GM12878 (cell line): ENCODE measurements at regions not wholly inside any gene's neighbourhood (a gene's known extent, or its start where the extent isn't known, plus 50 kb on each side); places are given as distances from the start of the nearest gene placed in this dataset.

ENCODE experiments used
- ATAC-seq: fragments of 200-7000 bp; cut with Tn5 transposase; 3 replicates; pipeline ENCODE4 v1.9.1; 2020; ENCODE audit warnings: mild to moderate bottlenecking, moderate library complexity
- BruUV-seq: library from RNA; stranded (reverse); fragments of 400-500 nt; replicated peaks from 2 replicates; lab custom pipeline; 2021; lab: Mats Ljungman, UMichigan
- CTCF ChIA-PET: fragments of 300-600 bp; sonication (Branson Sonifier 250); formaldehyde crosslinking; extraction: SDS; loops from one replicate; lab custom pipeline; 2021; ENCODE audit warnings: inconsistent platforms; lab: Yijun Ruan, JAX
- POLR2A ChIA-PET: fragments of 350-600 bp; formaldehyde crosslinking; extraction: SDS; loops from one replicate; lab custom pipeline; 2021; ENCODE audit warnings: inconsistent platforms; lab: Charles Lee
- RAD21 ChIA-PET: fragments of 300-600 bp; sonication (Branson Sonifier 250); formaldehyde crosslinking; loops from one replicate; lab custom pipeline; 2023; ENCODE audit warnings: antibody characterized with exemption; ENCODE audit not compliant: unreplicated experiment; lab: Charles Lee
- SMC1A ChIA-PET: fragments of 300-600 bp; sonication (Branson Sonifier 250); formaldehyde crosslinking; loops from one replicate; lab custom pipeline; 2023; ENCODE audit not compliant: unreplicated experiment, uncharacterized antibody; lab: Charles Lee
- DNase-seq: peaks from one replicate; pipeline ENCODE4 v3.0.0-alpha.2; 2011; ENCODE audit warnings: low read depth, low spot score
- FAIRE-seq: peaks from 3 replicates; lab custom pipeline; 2011; peaks lifted over from hg19 to GRCh38; lab: Jason Lieb, UNC
- H2AFZ ChIP-seq: 2 replicates; pipeline ENCODE4 v1.6.0; 2011; ENCODE audit warnings: low read depth, low read length, control low read depth; ENCODE audit not compliant: control insufficient read depth
- H3K27ac ChIP-seq: 2 replicates; pipeline ENCODE4 v1.5.1; 2011; ENCODE audit warnings: control low read depth; ENCODE audit not compliant: control insufficient read depth, insufficient read depth
- H3K27me3 ChIP-seq, 2 experiments: replicated peaks in 1 of 2; 2 replicates each; pipeline versions ENCODE4 v1.6.0 to v1.6.1; 2011; ENCODE audit warnings: low read length in 1 of 2; ENCODE audit not compliant: control insufficient read depth in 2 of 2, insufficient read depth in 2 of 2
- H3K36me3 ChIP-seq, 2 experiments: 2 replicates each; pipeline ENCODE4 v1.5.1; 2011; ENCODE audit warnings: low read length in 1 of 2; ENCODE audit not compliant: control insufficient read depth in 2 of 2, insufficient read depth in 2 of 2
- H3K4me1 ChIP-seq: 2 replicates; pipeline ENCODE4 v1.6.1; 2011; ENCODE audit warnings: mild to moderate bottlenecking, low read length, moderate library complexity, mixed read lengths; ENCODE audit not compliant: control insufficient read depth, insufficient read depth
- H3K4me2 ChIP-seq: 2 replicates; pipeline ENCODE4 v1.6.0; 2011; ENCODE audit warnings: control low read depth; ENCODE audit not compliant: control insufficient read depth, insufficient read depth
- H3K4me3 ChIP-seq: fragments of 200-600 bp; sonication (generic); 2 replicates; pipeline ENCODE4 v1.5.1; 2016
- H3K79me2 ChIP-seq: 2 replicates; pipeline ENCODE4 v1.6.0; 2011; ENCODE audit warnings: low read length; ENCODE audit not compliant: control insufficient read depth, insufficient read depth
- H3K9ac ChIP-seq: 2 replicates; pipeline ENCODE4 v1.8.0; 2011; ENCODE audit warnings: low read length, control low read depth, mixed read lengths; ENCODE audit not compliant: control insufficient read depth, insufficient read depth
- H3K9me3 ChIP-seq: replicated peaks from 3 replicates; pipeline ENCODE4 v1.5.1; 2011; ENCODE audit warnings: mild to moderate bottlenecking, low read length; ENCODE audit not compliant: control insufficient read depth, insufficient read depth
- H4K20me1 ChIP-seq: 2 replicates; pipeline ENCODE4 v1.6.0; 2011; ENCODE audit not compliant: control insufficient read depth, insufficient read depth
- BACH1 ChIP-seq: fragments of 450-650 bp; IDR thresholded peaks from 2 replicates; pipeline ENCODE4 v1.6.1; 2017; ENCODE audit warnings: mild to moderate bottlenecking, borderline replicate concordance
- BHLHE40 ChIP-seq, 2 experiments: fragments of 450-650 bp in 1 of 2; IDR thresholded peaks; 2 replicates each; pipeline ENCODE4 v1.6.1; 2011 to 2017; ENCODE audit warnings: low read depth in 2 of 2, borderline replicate concordance in 1 of 2, improper control_type of control experiment in 1 of 2, low read length in 1 of 2, mild to moderate bottlenecking in 1 of 2
- CHD2 ChIP-seq: IDR thresholded peaks from 2 replicates; pipeline ENCODE4 v1.6.1; 2011; ENCODE audit warnings: low read depth, low read length, improper control_type of control experiment, borderline replicate concordance
- E2F4 ChIP-seq: IDR thresholded peaks from 2 replicates; pipeline ENCODE4 v1.6.1; 2012; ENCODE audit warnings: low read depth, low read length, improper control_type of control experiment
- EED ChIP-seq: sonication (generic); IDR thresholded peaks from 2 replicates; pipeline ENCODE4 v1.6.1; 2016; ENCODE audit warnings: antibody characterized with exemption, low read depth
- HDAC6 ChIP-seq: fragments of 200-600 bp; sonication (generic); IDR thresholded peaks from one replicate; pipeline ENCODE4 v1.8.0; 2017; ENCODE audit warnings: antibody characterized with exemption; ENCODE audit not compliant: unreplicated experiment
- MYB ChIP-seq: fragments of 150-350 bp; IDR thresholded peaks from 2 replicates; pipeline ENCODE4 v1.6.1; 2014; ENCODE audit warnings: mild to moderate bottlenecking, low read depth, low read length, borderline replicate concordance
- NFYA ChIP-seq: IDR thresholded peaks from 2 replicates; pipeline ENCODE4 v1.6.1; 2011; ENCODE audit warnings: low read depth, mild to moderate bottlenecking, low read length, improper control_type of control experiment, borderline replicate concordance
- NR2F1 ChIP-seq: fragments of 450-650 bp; conservative IDR thresholded peaks from 2 replicates; pipeline ENCODE4 v1.6.1; 2017; ENCODE audit warnings: mild to moderate bottlenecking
- PAX5 ChIP-seq: IDR thresholded peaks from 2 replicates; pipeline ENCODE4 v1.6.1; 2011; ENCODE audit warnings: low read depth, low read length, borderline replicate concordance
- RB1 ChIP-seq: fragments of 450-650 bp; formaldehyde crosslinking; IDR thresholded peaks from 2 replicates; pipeline ENCODE4 v1.6.1; 2017; ENCODE audit warnings: mild to moderate bottlenecking, borderline replicate concordance
- SIN3A ChIP-seq: IDR thresholded peaks from 2 replicates; pipeline ENCODE4 v1.6.1; 2012; ENCODE audit warnings: low read depth, low read length, improper control_type of control experiment
- TBL1XR1 ChIP-seq: IDR thresholded peaks from 2 replicates; pipeline ENCODE4 v1.6.1; 2012; ENCODE audit warnings: low read depth, low read length, improper control_type of control experiment
- TCF12 ChIP-seq: IDR thresholded peaks from 2 replicates; pipeline ENCODE4 v1.6.1; 2011; ENCODE audit warnings: low read depth, mild to moderate bottlenecking, low read length
- ZNF622 ChIP-seq: fragments of 450-650 bp; IDR thresholded peaks from 2 replicates; pipeline ENCODE4 v1.6.1; 2017; ENCODE audit warnings: mild to moderate bottlenecking, inconsistent platforms
- WGBS: methylation state at CpG from one replicate; pipeline ENCODE4 v1.1.6; 2016; ENCODE audit warnings: low lambda C conversion rate; ENCODE audit not compliant: insufficient replicate concordance, insufficient coverage; ENCODE audit errors: missing lambda C conversion rate; 5-methylcytosine and 5-hydroxymethylcytosine counted together
- in situ Hi-C: fragments of 300-500 bp; cut with MboI; formaldehyde crosslinking; loops from 9 replicates; pipeline ENCODE4 v1.14.3; 2018; ENCODE audit warnings: mixed read lengths
- intact Hi-C: fragments of 100-400 bp; cut with micrococcal nuclease; formaldehyde crosslinking; loops from one replicate; pipeline ENCODE4 v1.14.2; 2022; ENCODE audit not compliant: unreplicated experiment
- TF ChIP-seq, protein P1 (sequence below): IDR thresholded peaks from 2 replicates; pipeline ENCODE4 v1.6.1; 2011; ENCODE audit warnings: borderline replicate concordance, low read depth, mild to moderate bottlenecking, moderate library complexity, mixed read lengths, low read length; ENCODE audit not compliant: insufficient read depth; ENCODE audit errors: extremely low read length
- TF ChIP-seq, protein P2 (sequence below): fragments of 450-650 bp; formaldehyde crosslinking; IDR thresholded peaks from 2 replicates; pipeline ENCODE4 v1.4.0; 2020; ENCODE audit warnings: mild to moderate bottlenecking, moderate library complexity

DNA sequence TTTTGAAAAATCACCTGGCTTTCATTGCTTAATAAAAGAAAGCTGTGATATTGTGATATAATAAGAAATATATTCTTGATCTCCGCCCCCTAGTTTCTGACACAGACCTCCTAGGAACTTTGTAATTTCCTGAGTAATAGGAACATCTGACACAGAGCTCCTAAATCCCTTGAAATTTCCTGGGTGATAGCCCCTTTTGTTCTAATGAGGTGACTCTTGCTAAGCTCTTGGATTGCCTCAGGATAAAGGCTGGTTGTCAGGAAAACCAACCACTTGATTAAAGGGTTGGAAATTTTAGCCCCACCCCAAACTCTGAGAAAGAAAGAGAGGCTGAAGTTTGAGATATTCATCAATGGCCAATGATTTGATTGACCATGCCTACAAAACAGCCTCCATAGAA, 326.4 kb upstream of the KIF2B start:
- H3K4me1 ChIP-seq, result no peaks in the 10 kb centered on the region
- SMC1A ChIA-PET, result no interaction called here
- no peak overlapping the region for H3K9ac ChIP-seq
- no peak overlapping the region for H3K4me2 ChIP-seq
- H3K4me3 ChIP-seq, result no peak overlapping the region
- H3K79me2 ChIP-seq, result no peaks in the 10 kb centered on the region
- no peak overlapping the region for H2AFZ ChIP-seq
- no peaks in the 10 kb centered on the region for H4K20me1 ChIP-seq
- H3K27ac ChIP-seq, result no peak overlapping the region
- 0% methylated on average over 1 of the region's 1 CpG for WGBS
- CTCF ChIA-PET, result no interaction called here
- no peaks in the 10 kb centered on the region for H3K36me3 ChIP-seq
- no peaks in the 10 kb centered on the region for H3K27me3 ChIP-seq
- in situ Hi-C loops, result no loop called here
- ATAC-seq, result no peak
- POLR2A ChIA-PET, result no interaction called here
- intact Hi-C loops, result no loop called here
- RAD21 ChIA-PET, result no interaction called here
- FAIRE-seq, result no peak
- DNase-seq, result no peak
- no peaks in the 10 kb centered on the region for H3K9me3 ChIP-seq
- no TSS peak for BruUV-seq
- TF ChIP-seq EED, result no peak
- no peak for TF ChIP-seq PAX5
- no peak for TF ChIP-seq E2F4
- TF ChIP-seq NR2F1, result no peak
- TF ChIP-seq NFYA, result no peak
- no peak for TF ChIP-seq MYB
- TF ChIP-seq HDAC6, result no peak
- TF ChIP-seq ZNF622, result no peak
- TF ChIP-seq BACH1, result no peak
- no peak for TF ChIP-seq RB1
- TF ChIP-seq SIN3A, result no peak
- TF ChIP-seq BHLHE40 (IDR thresholded peaks at IDR 0.05; ENCODE audit: borderline replicate concordance in 1 of 2, low read depth in 2 of 2, low read length in 1 of 2), result no peak
- TF ChIP-seq, protein P1, sequence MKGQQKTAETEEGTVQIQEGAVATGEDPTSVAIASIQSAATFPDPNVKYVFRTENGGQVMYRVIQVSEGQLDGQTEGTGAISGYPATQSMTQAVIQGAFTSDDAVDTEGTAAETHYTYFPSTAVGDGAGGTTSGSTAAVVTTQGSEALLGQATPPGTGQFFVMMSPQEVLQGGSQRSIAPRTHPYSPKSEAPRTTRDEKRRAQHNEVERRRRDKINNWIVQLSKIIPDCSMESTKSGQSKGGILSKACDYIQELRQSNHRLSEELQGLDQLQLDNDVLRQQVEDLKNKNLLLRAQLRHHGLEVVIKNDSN, result no peak
- no peak for TF ChIP-seq TBL1XR1
- TF ChIP-seq, protein P2, sequence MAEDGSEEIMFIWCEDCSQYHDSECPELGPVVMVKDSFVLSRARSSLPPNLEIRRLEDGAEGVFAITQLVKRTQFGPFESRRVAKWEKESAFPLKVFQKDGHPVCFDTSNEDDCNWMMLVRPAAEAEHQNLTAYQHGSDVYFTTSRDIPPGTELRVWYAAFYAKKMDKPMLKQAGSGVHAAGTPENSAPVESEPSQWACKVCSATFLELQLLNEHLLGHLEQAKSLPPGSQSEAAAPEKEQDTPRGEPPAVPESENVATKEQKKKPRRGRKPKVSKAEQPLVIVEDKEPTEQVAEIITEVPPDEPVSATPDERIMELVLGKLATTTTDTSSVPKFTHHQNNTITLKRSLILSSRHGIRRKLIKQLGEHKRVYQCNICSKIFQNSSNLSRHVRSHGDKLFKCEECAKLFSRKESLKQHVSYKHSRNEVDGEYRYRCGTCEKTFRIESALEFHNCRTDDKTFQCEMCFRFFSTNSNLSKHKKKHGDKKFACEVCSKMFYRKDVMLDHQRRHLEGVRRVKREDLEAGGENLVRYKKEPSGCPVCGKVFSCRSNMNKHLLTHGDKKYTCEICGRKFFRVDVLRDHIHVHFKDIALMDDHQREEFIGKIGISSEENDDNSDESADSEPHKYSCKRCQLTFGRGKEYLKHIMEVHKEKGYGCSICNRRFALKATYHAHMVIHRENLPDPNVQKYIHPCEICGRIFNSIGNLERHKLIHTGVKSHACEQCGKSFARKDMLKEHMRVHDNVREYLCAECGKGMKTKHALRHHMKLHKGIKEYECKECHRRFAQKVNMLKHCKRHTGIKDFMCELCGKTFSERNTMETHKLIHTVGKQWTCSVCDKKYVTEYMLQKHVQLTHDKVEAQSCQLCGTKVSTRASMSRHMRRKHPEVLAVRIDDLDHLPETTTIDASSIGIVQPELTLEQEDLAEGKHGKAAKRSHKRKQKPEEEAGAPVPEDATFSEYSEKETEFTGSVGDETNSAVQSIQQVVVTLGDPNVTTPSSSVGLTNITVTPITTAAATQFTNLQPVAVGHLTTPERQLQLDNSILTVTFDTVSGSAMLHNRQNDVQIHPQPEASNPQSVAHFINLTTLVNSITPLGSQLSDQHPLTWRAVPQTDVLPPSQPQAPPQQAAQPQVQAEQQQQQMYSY (CRISPR knock-in tag), result no peak
- no peak for TF ChIP-seq CHD2
- no peak for TF ChIP-seq TCF12
